Heart left ventricle (tissue), 13 donors: ENCODE measurements at regions not wholly inside any gene's neighbourhood (a gene's known extent, or its start where the extent isn't known, plus 50 kb on each side); places are given as distances from the start of the nearest gene placed in this dataset.

ENCODE experiments used
- POLR2A ChIP-seq, 2 donors: fragments of 450-650 bp; IDR thresholded peaks; one replicate each; pipeline ENCODE4 v1.6.1; 2017; ENCODE audit warnings: antibody characterized with exemption in 2 of 2, mild to moderate bottlenecking in 2 of 2, moderate library complexity in 2 of 2
- TF ChIP-seq, protein P1 (sequence below), 12 donors: fragments of 200-600 bp; sonication (generic) in 4 of 12; IDR thresholded peaks; one replicate each; pipeline versions ENCODE4 v1.5.0 to v1.8.0; 2018 to 2022; ENCODE audit warnings: antibody characterized with exemption in 12 of 12, mild to moderate bottlenecking in 5 of 12
- donor health status: ischemic (EF 13 %, LVEDD 7.1; RV severe dilation, severe dysfunction).
- donor health status: DM: no; HTN: yes; CAD: no.
- donor health status: DM: no; HTN: no; CAD: no.
- donor health status: ischemic (EF 25% LVEDD 6.9; RV normal size, moderate dysfunction).
- donor health status: ischemic (EF 25% LVEDD 5.7; RV mildly dilated, moderate dysfunction).
- donor health status: ischemic (EF 35%, LVEDD 5.7; RV mildly dilated, moderate dysfunction).
- donor health status: nonischemic (EF 11% LVEDD 7.7; RV severe dilation, severe dysfunction).
- donor health status: DM: yes; HTN: yes; CAD: no.
- donor health status: PGD.
- donor health status: ischemic (EF 29% LVEDD 5.4; RV normal size, mild dysfunction).
- donor health status: nonischemic (EF 23%, LVEDD 6.1; RV moderate dilation, normal function).

DNA sequence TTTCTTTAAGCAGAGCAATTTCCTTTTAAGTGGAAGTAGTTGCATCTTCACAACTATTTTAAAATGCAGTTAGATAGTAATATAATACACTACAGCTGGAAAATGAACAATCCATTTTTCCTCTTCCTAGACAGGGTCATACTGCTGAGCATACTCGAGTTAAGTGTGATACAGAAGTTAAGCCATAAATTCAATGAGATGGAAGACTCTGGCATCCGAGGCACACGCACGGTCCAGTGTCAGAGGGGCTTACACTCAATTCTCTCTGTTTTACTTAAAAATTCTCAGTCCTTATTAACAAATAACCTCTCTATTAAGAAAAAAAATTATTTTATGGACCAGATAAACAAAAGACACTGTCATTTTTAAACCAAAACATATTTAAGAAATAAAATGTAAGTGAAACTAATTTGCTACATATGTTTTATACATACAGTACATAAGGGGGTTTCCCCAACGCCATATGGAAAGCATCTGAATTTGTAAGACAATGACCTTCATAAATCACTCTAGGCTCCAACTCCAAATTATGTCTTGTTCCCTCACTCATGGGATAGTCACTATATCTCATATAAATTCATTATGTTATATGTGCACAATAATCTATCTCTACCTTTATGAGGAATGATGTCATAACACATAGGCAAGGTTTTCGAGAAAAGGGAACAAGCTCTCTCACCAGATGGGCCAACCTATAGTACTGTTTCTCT, 315.3 kb downstream of the PAPSS1 start:
- TF ChIP-seq, protein P1, sequence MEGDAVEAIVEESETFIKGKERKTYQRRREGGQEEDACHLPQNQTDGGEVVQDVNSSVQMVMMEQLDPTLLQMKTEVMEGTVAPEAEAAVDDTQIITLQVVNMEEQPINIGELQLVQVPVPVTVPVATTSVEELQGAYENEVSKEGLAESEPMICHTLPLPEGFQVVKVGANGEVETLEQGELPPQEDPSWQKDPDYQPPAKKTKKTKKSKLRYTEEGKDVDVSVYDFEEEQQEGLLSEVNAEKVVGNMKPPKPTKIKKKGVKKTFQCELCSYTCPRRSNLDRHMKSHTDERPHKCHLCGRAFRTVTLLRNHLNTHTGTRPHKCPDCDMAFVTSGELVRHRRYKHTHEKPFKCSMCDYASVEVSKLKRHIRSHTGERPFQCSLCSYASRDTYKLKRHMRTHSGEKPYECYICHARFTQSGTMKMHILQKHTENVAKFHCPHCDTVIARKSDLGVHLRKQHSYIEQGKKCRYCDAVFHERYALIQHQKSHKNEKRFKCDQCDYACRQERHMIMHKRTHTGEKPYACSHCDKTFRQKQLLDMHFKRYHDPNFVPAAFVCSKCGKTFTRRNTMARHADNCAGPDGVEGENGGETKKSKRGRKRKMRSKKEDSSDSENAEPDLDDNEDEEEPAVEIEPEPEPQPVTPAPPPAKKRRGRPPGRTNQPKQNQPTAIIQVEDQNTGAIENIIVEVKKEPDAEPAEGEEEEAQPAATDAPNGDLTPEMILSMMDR (IDR thresholded peaks at IDR 0.05): no peak
- TF ChIP-seq POLR2A (IDR thresholded peaks at IDR 0.05): no peak
